ENCODE measurements at regions not wholly inside any gene's neighbourhood (a gene's known extent, or its start where the extent isn't known, plus 50 kb on each side); places are given as distances from the start of the nearest gene placed in this dataset.

DNA sequence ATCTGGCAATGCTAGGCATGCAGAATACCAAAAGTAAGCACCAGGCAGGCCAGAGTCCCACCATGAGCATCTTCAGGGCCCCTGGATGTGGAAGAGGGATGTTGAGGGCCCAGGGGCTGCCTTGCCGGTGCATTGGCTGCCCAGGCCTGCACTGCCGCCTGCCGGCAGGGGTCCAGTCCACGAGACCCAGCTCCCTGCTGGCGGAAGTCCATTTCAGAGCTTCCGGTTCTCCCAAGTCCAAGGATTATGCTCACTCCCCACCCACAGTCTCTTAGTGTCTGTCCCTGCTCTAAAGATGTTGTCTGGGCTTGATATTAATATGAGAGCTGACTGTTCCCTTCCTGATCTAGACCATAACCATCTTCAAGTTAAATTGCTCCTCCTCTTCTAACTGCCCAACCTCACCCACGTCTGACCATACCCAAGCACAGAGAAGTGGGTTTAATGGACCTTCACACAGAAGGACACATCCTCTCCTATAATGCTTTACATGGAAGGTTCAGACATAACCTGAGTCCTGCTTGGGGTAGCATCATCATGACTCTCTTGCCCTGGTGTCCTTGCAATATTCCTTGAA lies 117.4 kb downstream of the DAD1 start (continued):
- TF ChIP-seq, protein P1, sequence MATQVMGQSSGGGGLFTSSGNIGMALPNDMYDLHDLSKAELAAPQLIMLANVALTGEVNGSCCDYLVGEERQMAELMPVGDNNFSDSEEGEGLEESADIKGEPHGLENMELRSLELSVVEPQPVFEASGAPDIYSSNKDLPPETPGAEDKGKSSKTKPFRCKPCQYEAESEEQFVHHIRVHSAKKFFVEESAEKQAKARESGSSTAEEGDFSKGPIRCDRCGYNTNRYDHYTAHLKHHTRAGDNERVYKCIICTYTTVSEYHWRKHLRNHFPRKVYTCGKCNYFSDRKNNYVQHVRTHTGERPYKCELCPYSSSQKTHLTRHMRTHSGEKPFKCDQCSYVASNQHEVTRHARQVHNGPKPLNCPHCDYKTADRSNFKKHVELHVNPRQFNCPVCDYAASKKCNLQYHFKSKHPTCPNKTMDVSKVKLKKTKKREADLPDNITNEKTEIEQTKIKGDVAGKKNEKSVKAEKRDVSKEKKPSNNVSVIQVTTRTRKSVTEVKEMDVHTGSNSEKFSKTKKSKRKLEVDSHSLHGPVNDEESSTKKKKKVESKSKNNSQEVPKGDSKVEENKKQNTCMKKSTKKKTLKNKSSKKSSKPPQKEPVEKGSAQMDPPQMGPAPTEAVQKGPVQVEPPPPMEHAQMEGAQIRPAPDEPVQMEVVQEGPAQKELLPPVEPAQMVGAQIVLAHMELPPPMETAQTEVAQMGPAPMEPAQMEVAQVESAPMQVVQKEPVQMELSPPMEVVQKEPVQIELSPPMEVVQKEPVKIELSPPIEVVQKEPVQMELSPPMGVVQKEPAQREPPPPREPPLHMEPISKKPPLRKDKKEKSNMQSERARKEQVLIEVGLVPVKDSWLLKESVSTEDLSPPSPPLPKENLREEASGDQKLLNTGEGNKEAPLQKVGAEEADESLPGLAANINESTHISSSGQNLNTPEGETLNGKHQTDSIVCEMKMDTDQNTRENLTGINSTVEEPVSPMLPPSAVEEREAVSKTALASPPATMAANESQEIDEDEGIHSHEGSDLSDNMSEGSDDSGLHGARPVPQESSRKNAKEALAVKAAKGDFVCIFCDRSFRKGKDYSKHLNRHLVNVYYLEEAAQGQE (IDR thresholded peaks at IDR 0.05; ENCODE audit: low read depth, low read length): no peak
- TF ChIP-seq ZNF274 (IDR thresholded peaks at IDR 0.05; ENCODE audit: insufficient read depth, insufficient read length) (no peak), RAD51 (IDR thresholded peaks at IDR 0.05) (no peak), EED (IDR thresholded peaks at IDR 0.05; ENCODE audit: low read depth) (peak; percentile 42; the same call in 1 of the 2 replicates), EGR1 (IDR thresholded peaks at IDR 0.05; ENCODE audit: borderline replicate concordance in 1 of 2, low read depth in 2 of 2, low read length in 2 of 2) (no peak), HDGF (IDR thresholded peaks at IDR 0.05) (peak; percentile 80), ZNF24 (IDR thresholded peaks at IDR 0.05) (no peak), E4F1 (IDR thresholded peaks at IDR 0.05; ENCODE audit: borderline replicate concordance, partially characterized antibody) (no peak), PAX5 (IDR thresholded peaks at IDR 0.05; ENCODE audit: borderline replicate concordance, low read depth, low read length) (no peak), KAT2A (conservative IDR thresholded peaks at IDR 0.05; ENCODE audit: control insufficient read depth, low read depth, low read length) (no peak), TAF1 (IDR thresholded peaks at IDR 0.05; ENCODE audit: borderline replicate concordance, low read depth, low read length) (no peak), ZNF622 (IDR thresholded peaks at IDR 0.05) (no peak), FOS (IDR thresholded peaks at IDR 0.05; ENCODE audit: borderline replicate concordance, extremely low read depth, insufficient read length) (no peak)
